ENCODE measurements at regions not wholly inside any gene's neighbourhood (a gene's known extent, or its start where the extent isn't known, plus 50 kb on each side); places are given as distances from the start of the nearest gene placed in this dataset.
"Not testable (repeated sequence)": the region's sequence is repeated elsewhere in the genome, so short reads cannot be mapped to it uniquely, and the experiment has no call there.

- intact Hi-C loops (cut with micrococcal nuclease): no loop called here
Observed at GRCh38 chr1:233788687-233789086, 115.8 kb upstream of the SLC35F3 start.

GRCh38 chr1:233790121-233790520 lies 114.4 kb upstream of the SLC35F3 start:
- intact Hi-C loops (cut with micrococcal nuclease): loop anchor here (10.0 kb wide), 1 partner anchor 175 kb away; the partner anchor contains the start of gene KCNK1

DNA sequence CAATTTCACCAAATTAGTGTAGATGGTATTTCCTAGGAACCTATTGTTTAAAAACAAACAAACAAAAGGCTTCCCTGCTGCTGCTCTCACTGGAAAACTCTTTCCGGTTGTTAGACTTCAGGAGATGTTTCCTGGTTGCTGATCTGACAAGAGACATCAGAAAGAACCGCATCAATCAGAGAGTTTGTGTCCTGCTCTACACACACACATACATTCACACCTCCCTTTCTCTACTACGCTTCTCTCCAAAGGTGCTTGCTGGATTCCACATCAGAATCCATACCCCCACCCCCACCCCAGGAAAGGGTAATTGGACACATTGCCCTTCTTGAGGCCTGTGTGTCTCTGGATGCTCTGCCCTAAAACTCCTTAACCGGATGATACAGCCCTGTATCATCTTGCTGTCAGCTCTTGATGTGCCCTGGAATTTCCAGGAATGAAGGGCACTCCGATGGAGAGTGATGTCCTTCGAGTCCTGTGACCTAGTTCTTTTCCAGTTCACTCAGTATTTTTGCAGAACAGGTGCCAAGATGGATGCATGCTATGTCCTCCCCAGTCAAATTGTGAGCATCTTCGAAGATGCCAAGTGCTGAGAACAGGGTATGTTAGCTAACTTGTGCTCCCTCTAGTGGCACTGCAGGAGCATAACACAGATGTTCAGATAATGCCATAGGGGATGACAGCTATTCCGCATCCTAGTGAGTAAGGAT lies 113.7 kb upstream of the SLC35F3 start:
- intact Hi-C loops (cut with micrococcal nuclease): loop anchor here (1.0 to 10.0 kb wide), 4 partner anchors 176 to 426 kb away; partner anchors contain the start of gene KCNK1

GRCh38 chr1:233791372-233791703 lies 113.1 kb upstream of the SLC35F3 start:
- intact Hi-C loops (cut with micrococcal nuclease): loop anchor here (1.0 to 10.0 kb wide), 4 partner anchors 177 to 426 kb away; partner anchors contain the start of gene KCNK1

GRCh38 chr1:233791721-233792120 lies 112.8 kb upstream of the SLC35F3 start:
- intact Hi-C loops (cut with micrococcal nuclease): loop anchor here (1.0 to 10.0 kb wide), 4 partner anchors 177 to 426 kb away; partner anchors contain the start of gene KCNK1

- intact Hi-C loops (cut with micrococcal nuclease): loop anchor here (10.0 kb wide), 1 partner anchor 180 kb away; the partner anchor contains the start of gene KCNK1
Observed at GRCh38 chr1:233794863-233795262, 109.6 kb upstream of the SLC35F3 start.

DNA sequence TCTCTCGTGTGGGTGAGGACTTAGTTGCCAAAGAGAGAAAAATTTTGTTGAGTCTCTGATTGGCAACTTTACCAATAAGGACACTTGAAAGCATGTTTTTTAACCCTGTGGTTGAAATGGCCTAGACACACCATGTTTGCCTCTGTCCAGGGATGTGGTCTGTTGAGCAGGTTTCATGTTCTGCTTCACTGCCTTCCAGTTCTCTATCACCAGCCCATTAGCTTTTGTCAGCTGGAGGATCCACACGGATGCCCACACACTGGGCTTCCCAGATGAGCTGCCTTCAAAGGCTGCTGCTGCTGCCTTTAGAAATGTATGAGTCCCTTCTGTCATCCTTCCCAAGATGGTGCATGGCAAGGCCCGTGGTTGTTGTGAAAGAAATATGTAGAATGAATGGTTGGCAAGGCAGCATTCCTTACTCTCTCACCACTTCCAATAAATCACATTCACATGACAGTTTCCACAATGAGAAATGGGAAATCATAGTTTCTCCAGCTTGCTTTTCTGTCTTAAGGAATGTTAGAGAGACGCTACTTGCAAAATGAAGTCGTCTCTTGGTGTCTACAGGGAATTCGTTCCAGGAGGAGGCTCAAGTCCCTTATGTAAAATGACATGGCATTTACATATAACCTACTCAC lies 108.2 kb upstream of the SLC35F3 start:
- intact Hi-C loops (cut with micrococcal nuclease): loop anchor here (10.0 kb wide), 1 partner anchor 181 kb away; the partner anchor contains the start of gene KCNK1

DNA sequence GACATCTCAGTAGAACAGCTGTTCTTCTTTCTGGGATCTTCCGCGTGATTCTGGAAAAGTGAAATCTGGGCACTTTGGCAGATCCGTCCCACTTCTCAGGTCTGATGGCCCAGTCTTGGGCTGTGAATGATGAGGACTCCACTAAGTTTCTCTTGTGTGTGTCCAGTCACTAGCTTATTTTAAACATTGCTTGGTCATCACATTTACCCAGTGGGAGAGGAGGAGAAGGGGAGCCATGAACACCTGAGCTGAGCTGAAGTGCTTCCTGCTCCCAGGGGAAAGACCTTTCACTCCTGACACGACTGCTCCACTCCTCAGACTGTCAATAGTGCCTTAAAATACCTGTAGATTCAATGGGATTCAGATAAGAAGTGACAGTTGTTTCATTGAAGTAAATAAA lies 101.9 kb upstream of the SLC35F3 start:
- intact Hi-C loops (cut with micrococcal nuclease): no loop called here

DNA sequence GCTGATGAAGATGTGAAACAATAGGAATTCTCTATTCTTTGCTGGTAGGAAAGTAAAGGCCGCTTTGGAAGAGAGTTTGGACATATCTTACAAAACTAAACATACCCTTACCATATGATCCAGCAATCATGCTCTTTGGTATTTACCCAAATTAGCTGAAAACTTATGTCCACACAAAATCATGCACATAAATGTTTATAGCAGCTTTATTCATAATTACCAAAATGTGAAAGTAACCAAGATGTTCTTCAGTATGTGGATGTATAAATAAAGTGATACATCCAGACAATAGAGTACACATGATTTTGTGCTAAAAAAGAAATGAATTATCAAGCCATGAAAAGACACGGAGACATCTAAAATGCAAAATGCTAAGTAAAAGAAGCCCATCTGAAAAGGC lies 98.7 kb upstream of the SLC35F3 start:
- intact Hi-C loops (cut with micrococcal nuclease): no loop called here

- intact Hi-C loops (cut with micrococcal nuclease): no loop called here
Observed at GRCh38 chr1:233815357-233815756, 89.1 kb upstream of the SLC35F3 start.

DNA sequence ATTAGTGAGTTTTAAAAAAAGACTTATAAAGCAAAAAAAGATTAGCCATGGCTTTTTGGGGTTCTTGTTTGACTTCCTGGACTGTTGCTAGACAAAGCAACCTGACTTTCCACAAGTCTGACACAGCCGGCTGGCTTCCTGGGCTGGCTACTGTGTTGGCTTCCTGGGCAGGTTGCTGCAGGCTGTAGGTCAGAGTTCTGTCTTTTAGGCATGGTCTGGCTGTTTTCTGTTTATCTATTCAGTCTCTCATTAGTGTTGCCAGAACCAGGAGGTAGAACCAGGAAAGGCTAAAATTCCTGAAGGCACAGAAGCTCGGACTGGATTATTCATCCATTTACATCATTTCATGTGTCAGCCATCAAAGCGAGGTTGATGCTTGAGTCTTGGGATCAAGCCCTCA lies 88.6 kb upstream of the SLC35F3 start:
- intact Hi-C loops (cut with micrococcal nuclease): no loop called here

GRCh38 chr1:233816348-233816747 lies 88.1 kb upstream of the SLC35F3 start:
- intact Hi-C loops (cut with micrococcal nuclease): no loop called here

DNA sequence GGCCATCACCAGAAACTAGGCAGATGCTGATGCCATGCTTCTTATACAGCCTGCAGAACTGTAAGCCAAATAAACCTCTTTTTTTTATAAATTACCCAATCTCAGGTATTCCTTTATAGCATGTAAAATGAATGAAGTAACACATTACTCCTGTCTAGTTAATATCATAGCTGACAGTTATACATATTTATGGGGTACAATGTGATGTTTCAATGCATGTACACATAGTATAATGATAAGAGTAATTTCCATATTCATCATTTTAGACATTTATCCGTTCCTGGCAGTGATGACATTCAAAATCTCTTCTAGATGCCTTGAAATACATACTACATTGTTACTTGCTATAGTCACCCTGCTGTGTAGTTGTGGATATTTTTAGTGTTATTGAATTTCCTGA lies 85.4 kb upstream of the SLC35F3 start:
- intact Hi-C loops (cut with micrococcal nuclease): no loop called here

DNA sequence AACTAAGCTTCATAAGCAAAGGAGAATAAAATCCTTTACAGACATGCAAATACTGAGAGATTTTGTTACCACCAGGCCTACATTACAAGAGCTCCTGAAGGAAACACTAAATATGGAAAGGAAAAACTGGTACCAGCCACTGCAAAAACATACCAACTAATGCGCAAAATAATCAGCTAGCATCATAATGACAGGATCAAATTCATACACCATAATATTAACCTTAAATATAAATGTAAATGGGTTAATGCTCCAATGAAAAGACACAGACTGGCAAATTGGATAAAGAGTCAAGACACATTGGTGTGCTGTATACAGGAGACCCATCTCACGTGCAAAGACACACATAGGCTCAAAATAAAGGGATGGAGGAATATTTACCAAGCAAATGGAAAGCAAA lies 80.3 kb upstream of the SLC35F3 start:
- intact Hi-C loops (cut with micrococcal nuclease): not testable (repeated sequence)

DNA sequence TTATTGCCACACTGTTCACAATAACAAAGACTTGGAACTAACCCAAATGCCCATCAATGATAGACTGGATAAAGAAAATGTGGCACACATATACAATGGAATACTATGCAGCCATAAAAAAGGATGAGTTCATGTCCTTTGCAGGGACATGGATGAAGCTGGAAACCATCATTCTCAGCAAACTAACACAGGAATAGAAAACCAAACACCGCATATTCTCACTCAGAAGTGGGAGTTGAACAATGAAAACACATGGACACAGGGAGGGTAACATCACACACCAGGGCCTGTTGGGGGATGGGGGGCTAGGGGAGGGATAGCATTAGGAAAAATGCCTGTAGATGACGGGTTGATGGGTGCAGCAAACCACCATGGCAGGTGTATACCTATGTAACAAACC lies 76.5 kb upstream of the SLC35F3 start:
- intact Hi-C loops (cut with micrococcal nuclease): not testable (repeated sequence)

DNA sequence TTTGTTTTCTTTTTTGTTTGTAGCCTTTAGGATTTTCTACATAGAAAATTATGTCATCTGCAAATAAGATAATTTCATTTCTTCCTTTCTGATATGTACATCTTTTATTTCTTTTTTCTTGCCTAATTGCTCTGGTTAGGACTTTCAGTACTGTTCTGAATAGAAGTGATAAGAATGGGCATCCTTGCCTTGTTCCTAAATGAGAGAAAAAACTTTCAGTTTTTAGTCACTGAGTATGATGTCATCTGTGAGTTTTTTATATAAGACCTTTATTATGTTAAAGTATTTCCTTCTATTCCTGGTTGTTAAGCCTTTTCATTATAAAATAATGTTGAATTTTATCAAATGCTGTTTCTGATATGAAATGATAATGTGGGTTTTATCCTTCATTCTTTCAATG lies 76.0 kb upstream of the SLC35F3 start:
- intact Hi-C loops (cut with micrococcal nuclease): no loop called here

DNA sequence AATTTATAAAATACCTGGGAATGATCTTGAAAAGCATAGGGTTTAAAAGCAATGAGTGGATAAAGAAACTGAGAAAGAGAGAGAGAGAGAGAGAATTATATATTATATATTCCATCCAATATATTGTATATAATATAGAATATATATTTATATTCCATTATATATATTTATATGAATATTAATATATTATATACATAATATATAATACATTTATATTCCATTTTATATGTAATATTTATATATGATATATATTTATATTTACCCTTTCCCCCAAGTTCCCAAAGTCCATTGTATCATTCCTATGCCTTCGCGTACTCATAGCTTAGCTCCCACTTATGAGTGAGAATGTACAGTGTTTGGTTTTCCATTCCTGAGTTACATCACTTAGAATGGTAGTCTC lies 69.9 kb upstream of the SLC35F3 start:
- intact Hi-C loops (cut with micrococcal nuclease): no loop called here

DNA sequence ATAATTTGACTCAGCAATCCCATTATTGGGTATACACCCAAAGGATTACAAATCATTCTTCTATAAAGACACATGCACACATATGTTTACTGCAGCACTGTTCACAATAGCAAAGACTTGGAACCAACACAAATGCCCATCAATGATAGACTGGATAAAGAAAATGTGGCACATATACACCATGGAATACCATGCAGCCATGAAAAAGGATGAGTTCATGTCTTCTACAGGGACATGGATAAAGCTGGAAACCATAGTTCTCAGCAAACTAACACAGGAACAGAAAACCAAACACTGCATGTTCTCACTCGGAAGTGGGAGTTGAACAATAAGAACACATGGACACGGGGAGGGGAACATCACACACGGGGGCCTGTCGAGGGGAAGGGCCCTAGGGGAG lies 66.3 kb upstream of the SLC35F3 start:
- intact Hi-C loops (cut with micrococcal nuclease): not testable (repeated sequence)

- intact Hi-C loops (cut with micrococcal nuclease): no loop called here
Observed at GRCh38 chr1:233843525-233844204, 60.8 kb upstream of the SLC35F3 start.

GRCh38 chr1:233844275-233844674 lies 60.2 kb upstream of the SLC35F3 start:
- intact Hi-C loops (cut with micrococcal nuclease): no loop called here

DNA sequence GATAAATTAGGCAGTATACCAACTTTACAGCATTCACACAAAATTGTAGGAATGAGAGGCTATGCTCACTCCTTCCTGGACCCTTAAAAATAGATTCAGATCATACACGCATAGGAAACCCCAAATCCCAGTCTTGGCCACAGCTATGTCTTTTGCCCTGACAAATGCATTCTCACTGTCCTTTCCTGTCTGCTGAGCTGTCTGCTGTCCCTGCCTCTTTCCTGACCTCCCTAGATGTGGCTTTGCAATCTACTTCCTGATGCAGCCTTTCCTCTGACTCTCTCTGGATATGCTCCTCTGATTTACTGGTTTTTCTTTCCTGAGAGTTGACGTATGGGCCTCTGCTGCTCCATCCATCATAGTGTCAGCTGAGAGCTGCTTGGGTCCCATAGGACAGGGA lies 59.8 kb upstream of the SLC35F3 start:
- intact Hi-C loops (cut with micrococcal nuclease): no loop called here

Measured in T-helper 1 cell treated with Interleukin-12 subunit alpha and Interleukin-12 subunit beta and Interleukin-4 antibody, amounts not matched to agents 30 ng/mL and 1 ng/mL, for 36 hours (primary cell).